SK-N-SH (cell line): ENCODE measurements at regions not wholly inside any gene's neighbourhood (a gene's known extent, or its start where the extent isn't known, plus 50 kb on each side); places are given as distances from the start of the nearest gene placed in this dataset.

Source experiments
- CTCF ChIA-PET: fragments of 300-600, 350-600 bp; formaldehyde crosslinking; extraction: SDS; loops from one replicate; lab custom pipeline; 2021; lab: Yijun Ruan, JAX
- POLR2A ChIA-PET: fragments of 350-600 bp; sonication (Branson Sonifier 250); formaldehyde crosslinking; extraction: SDS; loops from one replicate; lab custom pipeline; 2020; ENCODE audit warnings: antibody characterized with exemption, inconsistent platforms; lab: Yijun Ruan, JAX
- DNase-seq: peaks from one replicate; pipeline ENCODE4 v3.0.0; 2012
- H2AFZ ChIP-seq: fragments of 200-600 bp; sonication (generic); 2 replicates; pipeline ENCODE4 v1.8.1; 2016; ENCODE audit warnings: antibody characterized with exemption, mild to moderate bottlenecking, low read depth
- H3F3A ChIP-seq: fragments of 200-600 bp; sonication (generic); replicated peaks from 2 replicates; pipeline ENCODE3; 2016; ENCODE audit warnings: antibody characterized with exemption, mild to moderate bottlenecking; ENCODE audit not compliant: insufficient read depth
- H3K27ac ChIP-seq, 2 experiments: fragments of 200-500 bp in 1 of 2; fragments of 200-600 bp in 1 of 2; sonication (Bioruptor generic) in 1 of 2; sonication (generic), shearing (Covaris generic) in 1 of 2; 2 replicates each; pipeline versions ENCODE4 v1.5.1 to v1.6.1; 2014 to 2016; ENCODE audit warnings: low read depth in 2 of 2, inconsistent platforms in 1 of 2, low read length in 1 of 2, mild to moderate bottlenecking in 1 of 2, mixed read lengths in 1 of 2
- H3K27me3 ChIP-seq: fragments of 200-600 bp; sonication (generic), shearing (Covaris generic); 2 replicates; pipeline ENCODE4 v1.6.1; 2016; ENCODE audit warnings: mixed run types; ENCODE audit not compliant: insufficient read depth
- H3K36me3 ChIP-seq, 2 experiments: fragments of 200-500 bp in 1 of 2; fragments of 200-600 bp in 1 of 2; sonication (Bioruptor generic) in 1 of 2; sonication (generic) in 1 of 2; replicated peaks in 1 of 2; 2 replicates each; pipeline versions ENCODE3 to v1.5.1; 2014 to 2016; ENCODE audit warnings: low read length in 1 of 2, mild to moderate bottlenecking in 1 of 2; ENCODE audit not compliant: insufficient read depth in 2 of 2, control insufficient read depth in 1 of 2
- H3K4me1 ChIP-seq, 2 experiments: fragments of 200-500 bp in 1 of 2; fragments of 200-600 bp in 1 of 2; sonication (Bioruptor generic) in 1 of 2; sonication (generic), shearing (Covaris generic) in 1 of 2; 2 replicates each; pipeline versions ENCODE4 v1.5.1 to v1.6.1; 2014 to 2016; ENCODE audit warnings: low read depth in 1 of 2, low read length in 1 of 2, mixed run types in 1 of 2; ENCODE audit not compliant: insufficient read depth in 2 of 2, control insufficient read depth in 1 of 2
- H3K4me2 ChIP-seq: fragments of 200-600 bp; sonication (generic), shearing (Covaris generic); 2 replicates; pipeline ENCODE4 v1.6.1; 2017; ENCODE audit warnings: mixed run types
- H3K4me3 ChIP-seq, 2 experiments: fragments of 200-500 bp in 1 of 2; fragments of 200-600 bp in 1 of 2; sonication (Bioruptor generic) in 1 of 2; sonication (generic), shearing (Covaris generic) in 1 of 2; 2 replicates each; pipeline versions ENCODE4 v1.5.1 to v1.8.1; 2014 to 2016; ENCODE audit warnings: low read depth in 2 of 2, inconsistent platforms in 1 of 2, low read length in 1 of 2, mild to moderate bottlenecking in 1 of 2, mixed read lengths in 1 of 2, moderate library complexity in 1 of 2
- H3K79me2 ChIP-seq: fragments of 200-600 bp; sonication (generic); 2 replicates; pipeline ENCODE4 v1.8.1; 2017; ENCODE audit warnings: mild to moderate bottlenecking; ENCODE audit not compliant: insufficient read depth
- H3K9ac ChIP-seq: fragments of 200-600 bp; sonication (generic); 2 replicates; pipeline ENCODE4 v1.6.1; 2017; ENCODE audit warnings: mixed run types
- H3K9me2 ChIP-seq: fragments of 200-600 bp; sonication (generic); 2 replicates; pipeline ENCODE4 v1.6.1; 2017; ENCODE audit warnings: mixed run types
- H3K9me3 ChIP-seq: fragments of 200-600 bp; sonication (generic); 2 replicates; pipeline ENCODE4 v1.6.1; 2017; ENCODE audit warnings: mixed run types, mild to moderate bottlenecking, moderate library complexity
- H4K20me1 ChIP-seq: fragments of 200-600 bp; sonication (generic); 2 replicates; pipeline ENCODE4 v1.6.1; 2017; ENCODE audit warnings: mild to moderate bottlenecking, mixed run types; ENCODE audit not compliant: insufficient read depth
- EZH2phosphoT487 ChIP-seq: fragments of 200-600 bp; sonication (generic); IDR thresholded peaks from 2 replicates; pipeline ENCODE4 v1.6.1; 2017; ENCODE audit warnings: low read depth, mixed run types, mild to moderate bottlenecking, antibody characterized with exemption, moderate library complexity, borderline replicate concordance
- FOXJ3 ChIP-seq: sonication (generic); formaldehyde crosslinking; IDR thresholded peaks from 2 replicates; pipeline ENCODE4 v1.5.1; 2020; ENCODE audit warnings: mild to moderate bottlenecking, missing genetic modification reagents
- FOXM1 ChIP-seq: IDR thresholded peaks from 2 replicates; pipeline ENCODE4 v1.4.0; 2012; ENCODE audit warnings: low read depth, mild to moderate bottlenecking
- GABPA ChIP-seq: IDR thresholded peaks from 2 replicates; pipeline ENCODE4 v1.4.0; 2012; ENCODE audit warnings: low read depth, mild to moderate bottlenecking
- GATA2 ChIP-seq: sonication (generic); formaldehyde crosslinking; IDR thresholded peaks from 2 replicates; pipeline ENCODE4 v1.5.0; 2020; ENCODE audit warnings: mild to moderate bottlenecking, missing genetic modification reagents
- JUND ChIP-seq: IDR thresholded peaks from 2 replicates; pipeline ENCODE4 v1.4.0; 2012
- MXI1 ChIP-seq: IDR thresholded peaks from 2 replicates; pipeline ENCODE4 v1.6.1; 2012; ENCODE audit warnings: mild to moderate bottlenecking, low read depth, low read length, improper control_type of control experiment
- NFIC ChIP-seq: IDR thresholded peaks from 2 replicates; pipeline ENCODE4 v1.4.0; 2012; ENCODE audit warnings: borderline replicate concordance
- SIN3A ChIP-seq: IDR thresholded peaks from 2 replicates; pipeline ENCODE4 v1.6.1; 2012; ENCODE audit warnings: low read depth, mild to moderate bottlenecking, low read length, moderate library complexity, borderline replicate concordance
- SMC3 ChIP-seq: IDR thresholded peaks from 2 replicates; pipeline ENCODE4 v1.6.1; 2012; ENCODE audit warnings: low read depth, low read length, improper control_type of control experiment
- TAF1 ChIP-seq: IDR thresholded peaks from 2 replicates; pipeline ENCODE4 v1.6.1; 2012; ENCODE audit warnings: low read depth, mild to moderate bottlenecking, low read length, moderate library complexity, borderline replicate concordance
- ZBTB33 ChIP-seq: IDR thresholded peaks from 2 replicates; pipeline ENCODE4 v1.4.0; 2012; ENCODE audit warnings: low read depth, borderline replicate concordance
- WGBS: methylation state at CpG from one replicate; pipeline ENCODE4 v1.1.6; 2017; ENCODE audit warnings: low lambda C conversion rate; 5-methylcytosine and 5-hydroxymethylcytosine counted together
- TF ChIP-seq, protein P1 (sequence below): IDR thresholded peaks from 2 replicates; pipeline ENCODE4 v1.6.1; 2012; ENCODE audit warnings: mild to moderate bottlenecking, low read depth, low read length, moderate library complexity
- TF ChIP-seq, protein P2 (sequence below): fragments of 150-350 bp; IDR thresholded peaks from 2 replicates; pipeline ENCODE4 v1.6.1; 2016; ENCODE audit warnings: mild to moderate bottlenecking, low read depth, low read length
- TF ChIP-seq, protein P3 (sequence below): IDR thresholded peaks from 2 replicates; pipeline ENCODE4 v1.4.0; 2012; ENCODE audit warnings: low read depth, borderline replicate concordance

DNA sequence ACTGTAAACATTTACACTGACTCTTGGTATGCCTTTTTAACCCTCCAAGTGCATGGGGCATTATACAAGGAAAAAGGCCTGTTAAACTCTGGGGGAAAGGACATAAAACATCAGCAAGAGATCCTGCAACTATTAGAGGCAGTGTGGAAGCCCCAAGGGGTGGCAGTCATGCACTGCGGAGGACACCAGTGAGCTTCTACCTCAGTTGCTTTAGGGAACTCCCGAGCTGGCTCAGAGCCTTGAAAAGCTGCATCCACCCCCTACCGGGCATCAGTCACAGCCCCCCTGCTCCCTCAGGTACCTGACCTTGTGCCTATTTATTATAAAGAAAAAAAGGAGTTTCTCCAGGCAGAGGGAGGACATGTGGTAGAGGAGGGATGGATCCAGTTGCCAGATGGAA is 695.6 kb upstream of the LMO3 start:
- H3K36me3 ChIP-seq: no peaks in the 10 kb centered on the region
- H3K27me3 ChIP-seq: no peaks in the 10 kb centered on the region
- no peaks in the 10 kb centered on the region for H3F3A ChIP-seq
- H3K9me3 ChIP-seq: 0 out of 2 replicates have a peak, but pooled peaks cover 3% of the 10 kb centered on the region
- TF ChIP-seq EZH2phosphoT487: no peak
- TF ChIP-seq, protein P1, sequence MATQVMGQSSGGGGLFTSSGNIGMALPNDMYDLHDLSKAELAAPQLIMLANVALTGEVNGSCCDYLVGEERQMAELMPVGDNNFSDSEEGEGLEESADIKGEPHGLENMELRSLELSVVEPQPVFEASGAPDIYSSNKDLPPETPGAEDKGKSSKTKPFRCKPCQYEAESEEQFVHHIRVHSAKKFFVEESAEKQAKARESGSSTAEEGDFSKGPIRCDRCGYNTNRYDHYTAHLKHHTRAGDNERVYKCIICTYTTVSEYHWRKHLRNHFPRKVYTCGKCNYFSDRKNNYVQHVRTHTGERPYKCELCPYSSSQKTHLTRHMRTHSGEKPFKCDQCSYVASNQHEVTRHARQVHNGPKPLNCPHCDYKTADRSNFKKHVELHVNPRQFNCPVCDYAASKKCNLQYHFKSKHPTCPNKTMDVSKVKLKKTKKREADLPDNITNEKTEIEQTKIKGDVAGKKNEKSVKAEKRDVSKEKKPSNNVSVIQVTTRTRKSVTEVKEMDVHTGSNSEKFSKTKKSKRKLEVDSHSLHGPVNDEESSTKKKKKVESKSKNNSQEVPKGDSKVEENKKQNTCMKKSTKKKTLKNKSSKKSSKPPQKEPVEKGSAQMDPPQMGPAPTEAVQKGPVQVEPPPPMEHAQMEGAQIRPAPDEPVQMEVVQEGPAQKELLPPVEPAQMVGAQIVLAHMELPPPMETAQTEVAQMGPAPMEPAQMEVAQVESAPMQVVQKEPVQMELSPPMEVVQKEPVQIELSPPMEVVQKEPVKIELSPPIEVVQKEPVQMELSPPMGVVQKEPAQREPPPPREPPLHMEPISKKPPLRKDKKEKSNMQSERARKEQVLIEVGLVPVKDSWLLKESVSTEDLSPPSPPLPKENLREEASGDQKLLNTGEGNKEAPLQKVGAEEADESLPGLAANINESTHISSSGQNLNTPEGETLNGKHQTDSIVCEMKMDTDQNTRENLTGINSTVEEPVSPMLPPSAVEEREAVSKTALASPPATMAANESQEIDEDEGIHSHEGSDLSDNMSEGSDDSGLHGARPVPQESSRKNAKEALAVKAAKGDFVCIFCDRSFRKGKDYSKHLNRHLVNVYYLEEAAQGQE: no peak
- no peak for TF ChIP-seq FOXJ3 (CRISPR knock-in tag)
- no peak for TF ChIP-seq MXI1
- TF ChIP-seq NFIC: no peak
- no peak for TF ChIP-seq JUND
- TF ChIP-seq, protein P2, sequence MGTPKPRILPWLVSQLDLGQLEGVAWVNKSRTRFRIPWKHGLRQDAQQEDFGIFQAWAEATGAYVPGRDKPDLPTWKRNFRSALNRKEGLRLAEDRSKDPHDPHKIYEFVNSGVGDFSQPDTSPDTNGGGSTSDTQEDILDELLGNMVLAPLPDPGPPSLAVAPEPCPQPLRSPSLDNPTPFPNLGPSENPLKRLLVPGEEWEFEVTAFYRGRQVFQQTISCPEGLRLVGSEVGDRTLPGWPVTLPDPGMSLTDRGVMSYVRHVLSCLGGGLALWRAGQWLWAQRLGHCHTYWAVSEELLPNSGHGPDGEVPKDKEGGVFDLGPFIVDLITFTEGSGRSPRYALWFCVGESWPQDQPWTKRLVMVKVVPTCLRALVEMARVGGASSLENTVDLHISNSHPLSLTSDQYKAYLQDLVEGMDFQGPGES: no peak
- no peak for TF ChIP-seq ZBTB33
- TF ChIP-seq GATA2: no peak
- TF ChIP-seq TAF1: no peak
- no peak for TF ChIP-seq SIN3A
- no peak for TF ChIP-seq SMC3
- TF ChIP-seq GABPA: no peak
- TF ChIP-seq FOXM1: no peak
- TF ChIP-seq, protein P3, sequence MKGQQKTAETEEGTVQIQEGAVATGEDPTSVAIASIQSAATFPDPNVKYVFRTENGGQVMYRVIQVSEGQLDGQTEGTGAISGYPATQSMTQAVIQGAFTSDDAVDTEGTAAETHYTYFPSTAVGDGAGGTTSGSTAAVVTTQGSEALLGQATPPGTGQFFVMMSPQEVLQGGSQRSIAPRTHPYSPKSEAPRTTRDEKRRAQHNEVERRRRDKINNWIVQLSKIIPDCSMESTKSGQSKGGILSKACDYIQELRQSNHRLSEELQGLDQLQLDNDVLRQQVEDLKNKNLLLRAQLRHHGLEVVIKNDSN: no peak
- H3K9ac ChIP-seq: no peak overlapping the region
- no peak overlapping the region for H3K4me2 ChIP-seq
- H3K79me2 ChIP-seq: no peaks in the 10 kb centered on the region
- no peaks in the 10 kb centered on the region for H4K20me1 ChIP-seq
- no peaks in the 10 kb centered on the region for H3K9me2 ChIP-seq
- no peak overlapping the region for H2AFZ ChIP-seq
- no peak overlapping the region for H3K4me3 ChIP-seq
- ChIA-PET POLR2A (no interaction called here), CTCF (no interaction called here)
- H3K27ac ChIP-seq: no peak overlapping the region
- WGBS: 10% methylated on average over 3 of the region's 3 CpGs
- no peaks in the 10 kb centered on the region for H3K4me1 ChIP-seq
- no peak for DNase-seq
